ENCODE measurements at regions not wholly inside any gene's neighbourhood (a gene's known extent, or its start where the extent isn't known, plus 50 kb on each side); places are given as distances from the start of the nearest gene placed in this dataset.
"Not testable (repeated sequence)": the region's sequence is repeated elsewhere in the genome, so short reads cannot be mapped to it uniquely, and the experiment has no call there.

DNA sequence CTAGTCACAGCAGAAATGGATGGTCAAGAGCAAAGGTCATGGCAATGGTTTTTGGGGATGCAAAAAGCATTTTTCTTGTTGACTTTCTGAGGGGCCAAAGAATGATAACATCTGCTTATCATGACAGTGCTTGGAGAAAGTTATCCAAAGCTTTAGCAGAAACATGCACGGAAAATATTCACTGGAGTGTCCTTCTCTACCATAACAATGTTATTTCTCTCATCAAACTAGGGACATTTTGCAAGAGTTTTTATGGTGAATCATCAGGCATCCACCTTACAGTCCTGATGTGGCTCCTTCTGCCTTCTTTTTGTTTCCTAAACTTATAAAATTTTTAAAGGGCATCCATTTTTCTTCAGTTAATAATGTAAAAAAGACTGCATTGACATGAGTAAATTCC lies 302.3 kb downstream of the HIVEP2 start:
- DNase-seq (no peak), ATAC-seq (ENCODE audit: low FRiP score) (no peak)
- Histone ChIP-seq H3K36me3 (ENCODE audit: control insufficient read depth in 1 of 2, insufficient read depth in 2 of 2, low read length in 1 of 2) (no peaks in the 10 kb centered on the region), H3K27me3 (ENCODE audit: control insufficient read depth in 1 of 2, insufficient read depth in 2 of 2, low read length in 1 of 2) (no peaks in the 10 kb centered on the region), H3K9me3 (ENCODE audit: control insufficient read depth, low read length) (peaks cover 2% of the 10 kb centered on the region), H3K4me3 (ENCODE audit: low read length in 2 of 2) (no peak overlapping the region), H3K27ac (ENCODE audit: low read depth in 1 of 2, low read length in 2 of 2) (no peak overlapping the region), H3K4me1 (ENCODE audit: control insufficient read depth in 1 of 2, insufficient read depth in 2 of 2, low read length in 2 of 2) (no peaks in the 10 kb centered on the region)
- WGBS, 2 donors, result 93 to 100% methylated on average over 1 of the region's 1 CpG
- intact Hi-C loops (cut with DNase I), result no loop called here

DNA sequence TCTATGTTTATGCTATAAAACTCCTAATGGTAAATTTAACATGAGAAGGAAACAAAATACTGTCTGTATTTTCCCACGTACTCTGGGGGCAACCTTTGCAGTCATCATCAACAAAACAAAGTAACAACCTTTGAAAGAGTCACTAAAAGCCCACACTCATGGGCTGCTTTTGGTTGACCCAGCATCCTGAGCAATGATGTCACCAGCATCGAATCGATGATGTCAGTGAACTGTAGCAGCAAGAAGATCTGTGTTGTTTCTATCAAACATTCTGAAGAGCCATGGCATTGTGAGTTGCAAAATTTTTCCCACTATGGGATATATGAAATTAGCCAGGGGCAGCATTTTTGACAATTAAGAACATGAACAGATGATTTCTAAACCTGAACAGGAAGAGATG lies 300.1 kb downstream of the HIVEP2 start:
- H3K27ac ChIP-seq (ENCODE audit: low read depth in 1 of 2, low read length in 2 of 2), result no peak overlapping the region
- no peaks in the 10 kb centered on the region for H3K27me3 ChIP-seq (ENCODE audit: control insufficient read depth in 1 of 2, insufficient read depth in 2 of 2, low read length in 1 of 2)
- H3K36me3 ChIP-seq (ENCODE audit: control insufficient read depth in 1 of 2, insufficient read depth in 2 of 2, low read length in 1 of 2), result no peaks in the 10 kb centered on the region
- H3K4me1 ChIP-seq (ENCODE audit: control insufficient read depth in 1 of 2, insufficient read depth in 2 of 2, low read length in 2 of 2), result no peaks in the 10 kb centered on the region
- DNase-seq (no peak), ATAC-seq (ENCODE audit: low FRiP score) (no peak)
- 77 to 83% methylated on average over 3 of the region's 3 CpGs for WGBS, 2 donors
- H3K9me3 ChIP-seq (ENCODE audit: control insufficient read depth, low read length), result peaks cover 2% of the 10 kb centered on the region
- H3K4me3 ChIP-seq (ENCODE audit: low read length in 2 of 2), result no peak overlapping the region
- intact Hi-C loops (cut with DNase I), result no loop called here

DNA sequence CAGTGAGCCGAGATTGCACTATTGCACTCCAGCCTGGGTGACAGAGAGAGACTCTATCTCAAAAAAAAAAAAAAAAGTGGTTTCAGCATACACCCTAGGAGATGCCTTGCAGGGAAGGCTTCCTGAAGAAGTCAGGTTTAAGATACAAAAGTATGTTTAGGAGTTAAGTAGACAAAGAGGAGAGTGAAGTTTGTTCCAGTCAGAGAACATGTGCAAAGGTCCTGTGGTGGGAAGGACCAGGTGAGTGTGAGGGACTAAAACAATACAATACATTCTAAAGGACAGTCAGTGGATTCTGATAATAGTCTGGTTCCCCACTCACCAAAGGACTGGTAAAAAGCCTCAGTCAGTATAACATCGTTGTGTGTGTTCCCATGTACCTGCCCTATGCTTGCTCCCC lies 299.3 kb downstream of the HIVEP2 start:
- Histone ChIP-seq H3K27ac (ENCODE audit: low read depth in 1 of 2, low read length in 2 of 2) (no peak overlapping the region), H3K36me3 (ENCODE audit: control insufficient read depth in 1 of 2, insufficient read depth in 2 of 2, low read length in 1 of 2) (no peaks in the 10 kb centered on the region), H3K4me1 (ENCODE audit: control insufficient read depth in 1 of 2, insufficient read depth in 2 of 2, low read length in 2 of 2) (no peaks in the 10 kb centered on the region), H3K27me3 (ENCODE audit: control insufficient read depth in 1 of 2, insufficient read depth in 2 of 2, low read length in 1 of 2) (no peaks in the 10 kb centered on the region), H3K9me3 (ENCODE audit: control insufficient read depth, low read length) (peaks cover 2% of the 10 kb centered on the region), H3K4me3 (ENCODE audit: low read length in 2 of 2) (no peak overlapping the region)
- DNase-seq, result no peak
- intact Hi-C loops (cut with DNase I), result no loop called here
- 88 to 96% methylated on average over 2 of the region's 2 CpGs for WGBS, 2 donors
- no peak for ATAC-seq (ENCODE audit: low FRiP score)

DNA sequence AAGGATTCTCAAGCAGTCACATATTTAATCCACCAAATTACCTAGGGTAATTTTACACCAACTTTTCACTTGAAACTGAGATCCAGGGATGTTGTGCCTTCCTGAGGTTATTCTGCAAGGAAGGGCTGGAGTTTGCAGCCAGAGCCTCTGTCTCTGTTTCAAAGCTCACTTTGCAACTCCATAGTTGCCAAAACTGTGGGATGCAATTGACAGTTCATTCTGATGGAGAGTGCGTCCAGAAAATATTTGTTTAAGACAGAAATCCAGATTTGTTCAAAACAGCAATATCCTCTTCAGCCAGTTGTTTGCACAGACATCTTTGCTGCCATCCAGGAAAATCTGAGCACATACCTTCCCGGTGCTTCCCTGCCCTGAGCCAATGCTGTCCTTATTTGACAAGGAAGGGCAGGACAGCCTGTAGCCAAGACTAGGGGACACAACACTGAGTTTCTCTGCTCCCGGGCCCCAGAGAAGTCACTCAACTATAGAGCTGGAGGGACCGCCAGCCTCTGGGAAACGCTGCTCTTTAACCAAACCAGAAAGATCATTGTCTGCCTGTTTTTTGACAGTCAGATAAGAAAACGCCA lies 297.4 kb downstream of the HIVEP2 start:
- Histone ChIP-seq H3K4me1 (ENCODE audit: control insufficient read depth in 1 of 2, insufficient read depth in 2 of 2, low read length in 2 of 2) (no peaks in the 10 kb centered on the region), H3K36me3 (ENCODE audit: control insufficient read depth in 1 of 2, insufficient read depth in 2 of 2, low read length in 1 of 2) (no peaks in the 10 kb centered on the region), H3K4me3 (ENCODE audit: low read length in 2 of 2) (no peak overlapping the region), H3K27me3 (ENCODE audit: control insufficient read depth in 1 of 2, insufficient read depth in 2 of 2, low read length in 1 of 2) (no peaks in the 10 kb centered on the region), H3K27ac (ENCODE audit: low read depth in 1 of 2, low read length in 2 of 2) (no peak overlapping the region), H3K9me3 (ENCODE audit: control insufficient read depth, low read length) (peaks cover 2% of the 10 kb centered on the region)
- DNase-seq (no peak), ATAC-seq (ENCODE audit: low FRiP score) (no peak)
- intact Hi-C loops (cut with DNase I), result no loop called here
- WGBS, 2 donors, result 24 to 34% methylated on average over 6 of the region's 6 CpGs

DNA sequence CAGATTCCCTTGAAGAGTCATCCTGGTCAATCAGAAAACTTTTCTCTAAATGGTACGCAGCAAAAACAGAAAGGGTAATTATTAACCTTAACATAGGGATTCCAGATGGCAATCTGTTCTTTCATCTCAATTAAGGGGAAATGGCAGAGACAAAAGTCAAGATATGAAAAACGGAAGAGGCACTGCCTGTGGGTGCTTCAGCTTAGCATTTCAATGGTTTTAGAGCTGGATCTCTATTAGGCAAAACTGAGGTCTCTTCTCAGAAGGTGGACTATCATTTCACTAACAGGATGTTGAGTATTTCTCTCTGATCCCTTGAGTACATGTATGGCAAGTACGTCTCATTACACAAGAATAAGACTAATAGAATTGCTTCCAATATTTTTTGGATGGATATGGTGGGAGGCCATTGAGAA lies 296.9 kb downstream of the HIVEP2 start:
- Histone ChIP-seq H3K36me3 (ENCODE audit: control insufficient read depth in 1 of 2, insufficient read depth in 2 of 2, low read length in 1 of 2) (no peaks in the 10 kb centered on the region), H3K27ac (ENCODE audit: low read depth in 1 of 2, low read length in 2 of 2) (no peak overlapping the region), H3K4me3 (ENCODE audit: low read length in 2 of 2) (no peak overlapping the region), H3K9me3 (ENCODE audit: control insufficient read depth, low read length) (peaks cover 2% of the 10 kb centered on the region), H3K27me3 (ENCODE audit: control insufficient read depth in 1 of 2, insufficient read depth in 2 of 2, low read length in 1 of 2) (no peaks in the 10 kb centered on the region), H3K4me1 (ENCODE audit: control insufficient read depth in 1 of 2, insufficient read depth in 2 of 2, low read length in 2 of 2) (no peaks in the 10 kb centered on the region)
- WGBS, 2 donors, result 30 to 35% methylated on average over 3 of the region's 3 CpGs
- DNase-seq (no peak), ATAC-seq (ENCODE audit: low FRiP score) (no peak)
- intact Hi-C loops (cut with DNase I), result no loop called here

DNA sequence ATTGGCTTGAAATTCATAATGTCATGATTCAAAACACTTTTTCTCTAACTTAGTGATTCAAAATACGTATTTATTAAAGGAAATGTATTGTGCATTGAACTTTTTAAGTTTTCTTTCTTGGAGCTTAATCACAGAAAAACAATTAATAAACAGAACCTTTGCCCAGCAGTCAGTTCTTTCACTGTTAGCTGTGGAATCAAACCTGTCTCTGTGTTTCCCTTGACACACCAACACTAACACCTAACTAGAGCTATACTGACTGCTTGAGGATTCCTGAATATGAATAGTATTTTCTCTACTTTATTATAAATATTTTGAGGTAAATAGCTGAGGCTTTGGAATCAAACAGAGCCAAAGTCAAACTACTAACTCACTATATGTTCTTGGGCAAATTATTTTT lies 296.4 kb downstream of the HIVEP2 start:
- Histone ChIP-seq H3K4me1 (ENCODE audit: control insufficient read depth in 1 of 2, insufficient read depth in 2 of 2, low read length in 2 of 2) (no peaks in the 10 kb centered on the region), H3K36me3 (ENCODE audit: control insufficient read depth in 1 of 2, insufficient read depth in 2 of 2, low read length in 1 of 2) (no peaks in the 10 kb centered on the region), H3K27ac (ENCODE audit: low read depth in 1 of 2, low read length in 2 of 2) (no peak overlapping the region), H3K4me3 (ENCODE audit: low read length in 2 of 2) (no peak overlapping the region), H3K9me3 (ENCODE audit: control insufficient read depth, low read length) (peaks cover 2% of the 10 kb centered on the region), H3K27me3 (ENCODE audit: control insufficient read depth in 1 of 2, insufficient read depth in 2 of 2, low read length in 1 of 2) (no peaks in the 10 kb centered on the region)
- ATAC-seq (ENCODE audit: low FRiP score) (no peak), DNase-seq (no peak)
- WGBS, 2 donors, result 65 to 68% methylated on average over 1 of the region's 1 CpG
- intact Hi-C loops (cut with DNase I), result no loop called here

DNA sequence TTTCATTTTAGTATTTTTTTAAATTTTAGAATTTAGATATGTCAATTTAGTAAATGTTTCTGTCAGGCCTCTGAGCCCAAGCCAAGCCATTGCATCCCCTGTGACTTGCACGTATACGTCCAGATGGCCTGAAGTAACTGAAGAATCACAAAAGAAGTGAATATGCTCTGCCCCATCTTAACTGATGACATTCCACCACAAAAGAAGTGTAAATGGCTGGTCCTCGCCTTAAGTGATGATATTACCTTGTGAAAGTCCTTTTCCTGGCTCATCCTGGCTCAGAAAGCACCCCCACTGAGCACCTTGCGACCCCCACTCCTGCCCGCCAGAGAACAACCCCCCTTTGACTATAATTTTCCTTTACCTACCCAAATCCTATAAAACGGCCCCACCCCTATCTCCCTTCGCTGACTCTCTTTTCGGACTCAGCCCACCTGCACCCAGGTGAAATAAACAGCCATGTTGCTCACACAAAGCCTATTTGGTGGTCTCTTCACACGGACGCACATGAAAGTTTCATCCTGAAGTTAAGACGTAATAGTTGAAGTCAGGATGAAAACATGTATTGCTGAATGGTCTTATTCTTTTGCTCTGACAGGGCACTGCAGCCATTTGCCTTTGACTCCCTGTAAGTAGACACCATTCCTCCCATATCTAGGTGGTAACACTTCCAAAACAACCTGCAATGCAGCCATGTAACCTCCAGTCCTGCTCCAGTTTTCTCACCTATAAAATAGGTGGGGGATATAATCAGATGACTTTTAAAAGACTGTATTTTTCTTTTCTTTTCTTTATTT lies 295.3 kb downstream of the HIVEP2 start:
- ATAC-seq (ENCODE audit: low FRiP score); H3K4me1 ChIP-seq (ENCODE audit: control insufficient read depth in 1 of 2, insufficient read depth in 2 of 2, low read length in 2 of 2); H3K27ac ChIP-seq (ENCODE audit: low read depth in 1 of 2, low read length in 2 of 2); H3K27me3 ChIP-seq (ENCODE audit: control insufficient read depth in 1 of 2, insufficient read depth in 2 of 2, low read length in 1 of 2); H3K9me3 ChIP-seq (ENCODE audit: control insufficient read depth, low read length); H3K4me3 ChIP-seq (ENCODE audit: low read length in 2 of 2); DNase-seq; intact Hi-C loops (cut with DNase I); H3K36me3 ChIP-seq (ENCODE audit: control insufficient read depth in 1 of 2, insufficient read depth in 2 of 2, low read length in 1 of 2): not testable (repeated sequence)
- 66 to 78% methylated on average over 6 to 9 of the region's 11 CpGs for WGBS, 2 donors

DNA sequence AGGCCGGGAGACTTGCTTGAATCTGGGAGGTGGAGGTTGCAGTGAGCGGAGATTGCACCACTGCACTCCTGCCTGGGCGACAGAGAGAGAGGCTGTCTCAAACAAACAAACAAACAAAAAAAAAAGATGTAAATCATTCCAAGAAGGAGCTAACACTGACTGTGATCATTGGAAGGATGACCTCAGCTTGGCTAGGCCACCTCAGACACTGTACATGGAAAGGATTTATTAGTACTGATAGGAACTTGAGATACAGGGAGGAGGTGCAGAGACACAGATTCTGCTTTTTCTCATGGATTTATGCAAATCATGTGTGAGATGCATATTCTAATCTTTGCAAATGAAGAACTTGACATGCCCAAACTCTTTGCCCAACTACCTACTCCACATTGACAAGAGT lies 293.6 kb downstream of the HIVEP2 start:
- WGBS, 2 donors, result 80 to 87% methylated on average over 3 of the region's 3 CpGs
- no peak for ATAC-seq (ENCODE audit: low FRiP score)
- intact Hi-C loops (cut with DNase I), result no loop called here

DNA sequence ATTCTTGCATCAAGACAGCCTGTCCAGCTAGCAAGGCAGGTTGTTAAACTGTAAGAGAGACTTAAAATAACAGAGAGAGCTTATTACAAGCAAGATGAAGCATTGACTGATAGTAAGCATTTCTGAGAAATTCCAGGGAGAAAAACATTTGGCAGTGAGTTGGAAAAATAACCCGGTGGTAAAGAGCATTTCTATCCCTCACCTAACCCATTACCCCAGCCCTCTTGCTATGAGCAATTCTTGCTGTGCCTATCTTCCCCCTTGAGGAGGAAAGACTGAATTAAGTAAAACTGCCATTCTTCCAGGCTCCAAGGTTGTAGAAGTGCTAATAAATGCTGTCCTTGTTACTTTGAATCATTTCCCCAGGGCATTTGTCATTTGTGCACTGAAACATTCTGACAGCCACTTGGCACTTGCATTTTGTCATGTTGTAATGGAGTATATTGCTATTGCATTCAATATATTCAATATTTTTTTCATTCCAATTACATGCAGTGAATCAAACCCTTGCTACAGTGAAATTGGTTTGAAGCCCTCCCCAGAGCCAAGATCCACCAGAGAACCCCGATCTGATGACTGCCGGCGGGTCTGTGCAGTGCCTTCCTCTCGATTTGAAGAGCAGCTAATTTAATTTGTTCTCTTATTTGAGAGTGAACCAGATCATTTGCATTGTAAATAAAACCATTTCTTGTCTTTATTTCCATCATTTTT lies 291.1 kb downstream of the HIVEP2 start:
- Histone ChIP-seq H3K4me1 (ENCODE audit: control insufficient read depth in 1 of 2, insufficient read depth in 2 of 2, low read length in 2 of 2) (no peaks in the 10 kb centered on the region), H3K4me3 (ENCODE audit: low read length in 2 of 2) (no peak overlapping the region)

More for the DNA sequence above, 293.6 kb downstream of the HIVEP2 start:
- Histone ChIP-seq H3K27me3 (ENCODE audit: control insufficient read depth in 1 of 2, insufficient read depth in 2 of 2, low read length in 1 of 2) (no peaks in the 10 kb centered on the region), H3K9me3 (ENCODE audit: control insufficient read depth, low read length) (no peaks in the 10 kb centered on the region), H3K27ac (ENCODE audit: low read depth in 1 of 2, low read length in 2 of 2) (no peak overlapping the region), H3K36me3 (ENCODE audit: control insufficient read depth in 1 of 2, insufficient read depth in 2 of 2, low read length in 1 of 2) (no peaks in the 10 kb centered on the region), H3K4me3 (ENCODE audit: low read length in 2 of 2) (no peak overlapping the region), H3K4me1 (ENCODE audit: control insufficient read depth in 1 of 2, insufficient read depth in 2 of 2, low read length in 2 of 2) (no peaks in the 10 kb centered on the region)
- DNase-seq, result no peak

More for the DNA sequence above, 291.1 kb downstream of the HIVEP2 start:
- 69 to 70% methylated on average over 5 of the region's 5 CpGs for WGBS, 2 donors
- intact Hi-C loops (cut with DNase I), result no loop called here
- H3K27ac ChIP-seq (ENCODE audit: low read depth in 1 of 2, low read length in 2 of 2), result no peak overlapping the region
- ATAC-seq (ENCODE audit: low FRiP score) (no peak), DNase-seq (no peak)
- no peaks in the 10 kb centered on the region for H3K9me3 ChIP-seq (ENCODE audit: control insufficient read depth, low read length)
- H3K27me3 ChIP-seq (ENCODE audit: control insufficient read depth in 1 of 2, insufficient read depth in 2 of 2, low read length in 1 of 2), result no peaks in the 10 kb centered on the region
- H3K36me3 ChIP-seq (ENCODE audit: control insufficient read depth in 1 of 2, insufficient read depth in 2 of 2, low read length in 1 of 2), result no peaks in the 10 kb centered on the region
